ENCODE measurements at regions not wholly inside any gene's neighbourhood (a gene's known extent, or its start where the extent isn't known, plus 50 kb on each side); places are given as distances from the start of the nearest gene placed in this dataset.

- no peak for DNase-seq
Observed at GRCh38 chr2:134153294-134153880, 100.5 kb upstream of the MGAT5 start.

- DNase-seq: no peak
Observed at GRCh38 chr2:134154246-134154645, 99.6 kb upstream of the MGAT5 start.

GRCh38 chr2:134155134-134155533 is 98.7 kb upstream of the MGAT5 start:
- no peak for DNase-seq

DNA sequence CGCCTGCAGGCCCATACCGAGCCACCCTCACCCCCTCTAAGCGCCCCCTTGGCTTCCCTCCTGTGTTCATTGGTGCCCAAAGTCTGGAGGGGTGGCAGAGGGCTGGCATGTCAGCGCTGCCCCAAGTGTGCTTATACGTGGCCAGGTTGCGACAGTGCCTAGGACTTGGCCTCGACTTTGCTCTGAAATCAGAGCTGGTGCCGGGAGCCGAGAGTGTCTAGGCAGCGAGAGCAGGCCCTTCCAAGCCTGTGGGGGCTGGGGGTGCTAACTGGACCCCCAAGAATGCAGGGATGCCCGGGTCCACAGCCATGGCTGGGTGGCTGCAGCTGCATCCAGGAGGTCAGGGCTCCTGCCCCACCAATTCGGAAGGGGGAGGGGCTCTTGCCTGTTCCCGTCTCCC is 95.6 kb upstream of the MGAT5 start:
- DNase-seq: no peak

- DNase-seq: no peak
Observed at GRCh38 chr2:134161170-134161547, 92.7 kb upstream of the MGAT5 start.

DNA sequence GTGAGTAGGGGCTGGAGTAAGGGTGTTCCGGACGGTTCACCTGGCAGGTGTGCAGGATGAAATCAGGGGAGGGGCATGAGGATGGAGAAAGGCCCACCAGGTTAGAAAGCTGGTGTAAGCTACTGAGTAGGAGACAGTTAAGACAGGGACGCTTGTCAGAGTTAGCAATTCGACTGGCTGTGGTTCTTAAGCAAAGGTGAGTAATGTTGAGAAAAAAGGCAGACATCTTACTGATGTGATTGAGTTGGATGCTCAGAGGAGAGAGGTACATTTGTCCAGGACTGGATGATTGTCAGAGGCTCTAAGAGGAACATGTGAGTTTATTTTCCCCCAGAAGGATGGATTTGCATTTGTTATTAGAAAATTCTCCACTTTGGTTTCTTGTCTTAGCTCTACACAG is 90.5 kb upstream of the MGAT5 start:
- DNase-seq: no peak

GRCh38 chr2:134164306-134164705 is 89.6 kb upstream of the MGAT5 start:
- DNase-seq: no peak

DNA sequence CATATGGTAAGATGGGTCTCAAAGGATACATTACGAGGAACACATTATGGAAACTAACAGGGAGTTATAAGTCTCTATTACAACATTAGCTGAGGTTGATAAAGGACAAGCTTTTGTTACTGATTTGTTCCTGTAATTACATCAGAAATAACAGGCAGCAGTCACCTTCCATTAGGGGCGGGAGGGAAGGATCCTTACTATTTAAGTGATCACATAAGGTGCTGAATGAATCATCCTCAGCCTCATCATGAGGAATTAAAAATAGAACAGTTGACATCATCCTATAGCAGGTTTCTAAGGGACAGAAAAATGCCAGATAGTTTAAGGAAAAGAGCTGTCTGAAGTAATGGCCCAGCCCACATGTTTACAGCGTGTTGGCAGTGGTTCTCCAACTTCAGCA is 86.9 kb upstream of the MGAT5 start:
- DNase-seq: no peak

- DNase-seq: peak; percentile 32
Observed at GRCh38 chr2:134169788-134170187, 84.1 kb upstream of the MGAT5 start.

DNA sequence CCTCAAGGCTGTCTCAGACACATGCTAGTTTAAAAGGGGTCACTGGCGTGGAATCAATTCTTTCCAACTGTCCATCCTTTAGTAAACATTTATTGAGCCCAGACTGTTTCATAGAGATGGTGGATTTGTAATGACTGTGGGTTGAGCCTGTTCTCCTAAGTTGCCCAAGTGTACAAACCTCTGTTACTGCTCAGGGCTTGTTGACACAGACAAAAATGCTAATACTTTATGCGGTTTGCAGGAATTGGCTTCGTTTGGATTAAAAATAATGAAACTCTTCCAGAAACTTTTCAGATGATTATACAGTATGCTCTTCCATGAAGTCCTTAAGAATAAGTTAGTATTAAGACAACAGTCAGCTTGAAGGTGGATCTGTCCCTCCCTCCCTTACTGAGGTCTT is 83.6 kb upstream of the MGAT5 start:
- DNase-seq: no peak

- no peak for DNase-seq
Observed at GRCh38 chr2:134170700-134171099, 83.2 kb upstream of the MGAT5 start.

- no peak for DNase-seq
Observed at GRCh38 chr2:134173338-134174016, 80.4 kb upstream of the MGAT5 start.

DNA sequence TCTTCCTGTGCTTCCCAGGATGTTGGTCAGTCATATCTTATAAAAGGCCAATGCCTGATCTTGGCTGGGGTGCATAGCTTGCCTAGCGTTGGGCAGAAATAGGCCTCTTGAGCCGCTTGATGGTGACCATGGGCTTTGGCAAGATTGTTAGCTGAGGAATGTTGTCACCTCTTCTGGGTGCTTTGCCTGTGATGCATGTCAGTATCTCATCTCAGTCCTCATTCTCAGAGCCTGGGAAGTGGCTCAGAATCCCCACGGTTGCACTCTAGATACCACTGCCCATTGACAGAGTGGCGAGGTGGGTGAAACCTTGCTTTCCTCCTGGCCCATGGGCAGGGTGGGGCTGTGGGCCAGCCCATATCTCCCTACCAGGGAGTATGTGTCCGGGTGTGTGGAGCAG is 79.2 kb upstream of the MGAT5 start:
- no peak for DNase-seq

DNA sequence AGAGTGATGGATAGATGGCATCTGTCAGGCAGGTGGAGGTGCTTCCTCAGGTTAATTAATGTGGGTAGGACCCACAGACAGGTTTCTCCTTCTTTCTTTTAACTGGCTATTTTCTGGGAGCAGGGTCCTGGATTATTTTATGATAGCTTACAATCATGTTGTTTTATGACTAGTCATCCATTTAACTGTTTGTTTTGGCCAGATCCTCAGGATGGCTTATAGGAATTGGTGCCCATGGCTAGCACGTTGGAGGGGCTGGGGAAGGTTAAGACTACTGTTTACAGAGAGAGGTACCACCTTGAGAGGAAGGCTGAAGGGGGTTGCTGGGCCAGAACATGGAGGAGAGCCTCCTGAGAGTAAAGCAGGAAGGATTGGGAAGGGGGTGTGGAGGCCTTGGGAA is 78.0 kb upstream of the MGAT5 start:
- DNase-seq: no peak

GRCh38 chr2:134177351-134177931 is 76.4 kb upstream of the MGAT5 start:
- no peak for DNase-seq

- no peak for DNase-seq
Observed at GRCh38 chr2:134178138-134178877, 75.6 kb upstream of the MGAT5 start.

GRCh38 chr2:134181219-134181618 is 72.7 kb upstream of the MGAT5 start:
- DNase-seq: no peak

DNA sequence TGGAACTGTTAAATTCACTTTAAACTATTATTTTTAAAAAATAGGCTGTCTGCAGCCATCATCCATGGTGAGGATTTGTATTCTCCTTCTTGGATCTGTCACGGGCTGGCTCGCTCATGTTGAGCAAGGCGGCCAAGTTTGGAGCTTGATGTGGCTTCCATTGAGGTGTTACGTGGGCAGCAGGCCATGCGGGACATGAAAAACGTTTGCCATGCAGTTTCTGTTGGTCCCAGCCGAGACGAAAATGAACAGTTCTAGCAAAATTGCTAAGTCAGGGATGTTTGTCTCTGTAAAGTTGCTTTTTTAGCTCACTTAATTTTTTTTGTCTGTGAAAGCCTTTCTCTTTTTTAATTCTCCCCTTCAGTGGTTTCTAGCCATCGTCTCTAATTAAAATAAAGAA is 70.2 kb upstream of the MGAT5 start:
- DNase-seq: no peak

DNA sequence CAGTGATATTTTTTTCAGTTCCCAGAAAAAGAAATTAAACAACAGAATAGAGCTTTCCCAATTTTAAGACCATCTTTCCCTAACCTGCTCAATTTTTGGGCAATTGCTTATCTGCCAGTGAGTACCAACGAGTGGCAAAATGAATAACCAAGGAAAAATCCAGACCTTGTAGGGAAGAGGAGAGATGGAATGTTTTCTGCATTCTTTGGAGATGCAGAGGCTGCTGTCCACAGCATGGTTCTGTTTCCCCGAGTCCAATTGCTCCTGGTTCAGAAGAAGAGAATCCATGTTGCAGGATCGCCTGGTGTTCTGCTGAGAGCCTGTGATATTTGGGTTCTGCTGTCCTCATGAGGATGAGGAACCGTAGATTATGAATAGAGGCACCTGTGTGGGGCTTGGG is 68.2 kb upstream of the MGAT5 start:
- DNase-seq: no peak

GRCh38 chr2:134189009-134189720 is 64.7 kb upstream of the MGAT5 start:
- DNase-seq: no peak

DNA sequence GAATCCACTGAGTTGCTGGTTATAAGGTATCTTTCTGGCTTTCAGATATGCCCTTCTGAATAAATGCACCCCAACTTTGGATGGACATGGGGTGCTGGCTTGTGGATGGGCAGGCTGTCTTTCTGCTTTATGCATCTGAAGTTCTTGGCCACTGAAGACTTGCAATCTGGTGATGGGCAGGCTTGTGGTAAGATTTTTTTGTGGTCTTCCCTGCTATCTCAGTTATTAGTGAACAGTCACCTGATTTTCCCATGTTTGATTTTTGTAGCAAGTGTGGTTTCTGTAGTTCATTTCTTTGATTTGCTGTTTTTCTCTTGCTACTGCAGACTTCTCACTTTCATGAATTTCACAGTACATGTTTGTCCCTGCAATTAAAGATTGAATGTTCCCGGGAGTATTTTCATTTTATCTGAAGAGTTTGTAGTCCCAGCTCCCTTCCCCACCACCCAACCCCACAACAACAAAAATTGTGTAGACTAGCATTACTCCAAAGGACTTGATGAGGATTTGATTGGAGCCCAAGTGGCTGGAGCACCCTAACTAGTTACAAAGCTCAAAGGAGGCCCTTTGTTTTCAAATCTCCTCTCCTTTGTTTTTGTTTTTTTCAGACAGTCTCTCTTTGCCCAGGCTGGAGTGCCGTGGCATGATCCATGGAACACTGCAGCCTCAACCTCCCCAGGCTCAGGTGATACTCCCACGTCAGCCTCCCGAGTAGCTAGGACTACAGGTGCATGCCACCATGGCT is 63.6 kb upstream of the MGAT5 start:
- no peak for DNase-seq

GRCh38 chr2:134190807-134191203 is 63.1 kb upstream of the MGAT5 start:
- DNase-seq: no peak

DNA sequence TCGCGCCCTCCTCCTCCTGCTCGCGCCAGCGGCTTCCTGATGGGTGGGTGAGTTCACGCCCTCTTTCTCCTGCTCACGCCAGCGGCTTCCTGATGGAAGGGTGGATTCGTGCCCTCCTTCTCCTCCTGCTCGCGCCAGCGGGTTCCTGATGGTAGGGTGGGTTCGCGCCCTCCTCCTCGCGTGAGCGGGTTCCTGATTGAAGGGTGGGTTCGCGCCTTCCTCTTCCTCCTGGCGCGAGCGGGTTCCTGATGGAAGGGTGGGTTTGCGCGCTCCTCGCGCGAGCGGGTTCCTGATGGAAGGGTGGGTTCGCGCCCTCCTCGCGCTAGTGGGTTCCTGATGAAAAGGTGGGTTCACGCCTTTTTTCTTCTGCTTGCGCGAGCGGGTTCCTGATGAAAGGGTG is 62.0 kb upstream of the MGAT5 start:
- no peak for DNase-seq

All from stimulated activated CD4-positive, alpha-beta T cell treated with anti-CD3 and anti-CD28 coated beads, Interleukin-4, amount 100 ng/mL, for 1 hour (primary cell).